ENCODE measurements at regions not wholly inside any gene's neighbourhood (a gene's known extent, or its start where the extent isn't known, plus 50 kb on each side); places are given as distances from the start of the nearest gene placed in this dataset.

- no peak for TF ChIP-seq CTCF (IDR thresholded peaks at IDR 0.05; ENCODE audit: low read depth, low read length, missing input control)
- no peak for TF ChIP-seq MAX (IDR thresholded peaks at IDR 0.05)
- TF ChIP-seq JUND (IDR thresholded peaks at IDR 0.05): no peak
- no peak for TF ChIP-seq SP1 (IDR thresholded peaks at IDR 0.05)
These were observed 382.2 kb upstream of the HNRNPA3 start for GRCh38 chr2:176830362-176830761.
